CD14-positive monocyte (primary cell): ENCODE measurements at regions not wholly inside any gene's neighbourhood (a gene's known extent, or its start where the extent isn't known, plus 50 kb on each side); places are given as distances from the start of the nearest gene placed in this dataset.

ENCODE experiments used
- DNase-seq, 3 donors: peaks; one replicate each; pipeline ENCODE4 v3.0.0-alpha.2; 2011 to 2022
- H2AFZ ChIP-seq: 2 replicates; pipeline ENCODE4 v1.6.0; 2012; ENCODE audit warnings: mild to moderate bottlenecking, low read depth, low read length, inconsistent platforms; ENCODE audit not compliant: insufficient read depth, poor library complexity, severe bottlenecking
- H3K27ac ChIP-seq, 2 donors: 1 replicate in 1 of 2; 2 replicates in 1 of 2; pipeline ENCODE4 v1.5.1; 2012 to 2013; ENCODE audit warnings: low read length in 2 of 2, control low read depth in 1 of 2, inconsistent platforms in 1 of 2, low read depth in 1 of 2, mild to moderate bottlenecking in 1 of 2
- H3K27me3 ChIP-seq, 2 donors: one replicate each; pipeline versions ENCODE4 v1.6.0 to v1.6.1; 2011 to 2013; ENCODE audit warnings: low read length in 2 of 2; ENCODE audit not compliant: control insufficient read depth in 2 of 2, insufficient read depth in 2 of 2
- H3K36me3 ChIP-seq, 2 donors: replicated peaks in 1 of 2; 1 replicate in 1 of 2; 2 replicates in 1 of 2; pipeline versions ENCODE4 v1.5.1 to v1.6.1; 2012 to 2013; ENCODE audit warnings: low read length in 2 of 2, control low read depth in 1 of 2, inconsistent platforms in 1 of 2, mild to moderate bottlenecking in 1 of 2; ENCODE audit not compliant: insufficient read depth in 2 of 2, control insufficient read depth in 1 of 2
- H3K4me1 ChIP-seq, 2 donors: 1 replicate in 1 of 2; 2 replicates in 1 of 2; pipeline versions ENCODE4 v1.5.1 to v1.6.1; 2012 to 2013; ENCODE audit warnings: low read length in 2 of 2, control low read depth in 1 of 2, inconsistent platforms in 1 of 2, mild to moderate bottlenecking in 1 of 2, moderate library complexity in 1 of 2; ENCODE audit not compliant: insufficient read depth in 2 of 2, control insufficient read depth in 1 of 2
- H3K4me2 ChIP-seq: replicated peaks from 2 replicates; pipeline ENCODE3; 2012; ENCODE audit warnings: low read length, moderate library complexity, mild to moderate bottlenecking; ENCODE audit not compliant: poor library complexity, severe bottlenecking; ENCODE audit errors: extremely low read depth
- H3K4me3 ChIP-seq, 3 experiments: fragments of 200-600 bp in 1 of 3; sonication (generic) in 1 of 3; replicated peaks in 1 of 3; 1 replicate in 2 of 3; 2 replicates in 1 of 3; pipeline ENCODE4 v1.5.1; 2011 to 2013; ENCODE audit warnings: low read length in 3 of 3, mild to moderate bottlenecking in 3 of 3, control low read depth in 2 of 3, low read depth in 2 of 3, inconsistent platforms in 1 of 3, moderate library complexity in 1 of 3
- H3K79me2 ChIP-seq: 2 replicates; pipeline ENCODE4 v1.6.0; 2012; ENCODE audit warnings: mild to moderate bottlenecking, control low read depth, inconsistent platforms, low read length, moderate library complexity; ENCODE audit not compliant: insufficient read depth
- H3K9ac ChIP-seq: 2 replicates; pipeline ENCODE4 v1.6.0; 2017; ENCODE audit warnings: low read length, mild to moderate bottlenecking; ENCODE audit not compliant: insufficient read depth, poor library complexity, severe bottlenecking
- H3K9me3 ChIP-seq, 2 donors: replicated peaks in 1 of 2; 1 replicate in 1 of 2; 2 replicates in 1 of 2; pipeline versions ENCODE4 v1.5.1 to v1.6.1; 2012 to 2013; ENCODE audit warnings: low read length in 2 of 2, control low read depth in 1 of 2; ENCODE audit not compliant: control insufficient read depth in 1 of 2, insufficient read depth in 1 of 2
- H4K20me1 ChIP-seq: 2 replicates; pipeline ENCODE4 v1.6.0; 2012; ENCODE audit warnings: mild to moderate bottlenecking, low read length, control low read depth, moderate library complexity; ENCODE audit not compliant: insufficient read depth
- H3K27ac Mint-ChIP-seq, 7 donors: one replicate each; pipeline ENCODE4 v1.8.0; 2020; ENCODE audit warnings: mild to moderate bottlenecking in 7 of 7, mixed read lengths in 7 of 7, moderate library complexity in 6 of 7, inconsistent platforms in 2 of 7
- H3K27me3 Mint-ChIP-seq, 3 donors: one replicate each; pipeline ENCODE4 v1.8.0; 2021 to 2022; ENCODE audit warnings: low read depth in 3 of 3, mild to moderate bottlenecking in 3 of 3, mixed read lengths in 3 of 3, moderate library complexity in 3 of 3, inconsistent platforms in 1 of 3
- H3K36me3 Mint-ChIP-seq, 2 donors: one replicate each; pipeline ENCODE4 v1.8.0; 2020; ENCODE audit warnings: mixed read lengths in 2 of 2, inconsistent platforms in 1 of 2, mild to moderate bottlenecking in 1 of 2
- H3K4me1 Mint-ChIP-seq: one replicate; pipeline ENCODE4 v1.8.0; 2020; ENCODE audit warnings: mild to moderate bottlenecking, mixed read lengths
- H3K4me3 Mint-ChIP-seq, 2 donors: one replicate each; pipeline ENCODE4 v1.8.0; 2020; ENCODE audit warnings: mild to moderate bottlenecking in 2 of 2, mixed read lengths in 2 of 2, moderate library complexity in 1 of 2
- H3K9me3 Mint-ChIP-seq, 7 donors: one replicate each; pipeline ENCODE4 v1.8.0; 2020 to 2022; ENCODE audit warnings: mixed read lengths in 7 of 7, mild to moderate bottlenecking in 6 of 7, moderate library complexity in 6 of 7, inconsistent platforms in 2 of 7
- WGBS: methylation state at CpG from one replicate; pipeline ENCODE4 v1.1.5; 2013; ENCODE audit warnings: missing lambda C conversion rate; ENCODE audit not compliant: insufficient coverage; 5-methylcytosine and 5-hydroxymethylcytosine counted together
- intact Hi-C, 2 donors: fragments of 100-400 bp; cut with micrococcal nuclease; formaldehyde crosslinking; loops; one replicate each; pipeline versions ENCODE4 v1.15.0 to v1.15.1; 2023
- TF ChIP-seq, protein P1 (sequence below): fragments of 200-600 bp; IDR thresholded peaks from one replicate; pipeline ENCODE4 v1.8.0; 2022; ENCODE audit warnings: antibody characterized with exemption, mild to moderate bottlenecking

- H3K79me2 ChIP-seq = no peaks in the 10 kb centered on the region
- no peak overlapping the region for H3K27ac ChIP-seq
- WGBS = 84% methylated on average over 2 of the region's 2 CpGs
- H2AFZ ChIP-seq = no peak overlapping the region
- no peaks in the 10 kb centered on the region for H4K20me1 ChIP-seq
- TF ChIP-seq, protein P1, sequence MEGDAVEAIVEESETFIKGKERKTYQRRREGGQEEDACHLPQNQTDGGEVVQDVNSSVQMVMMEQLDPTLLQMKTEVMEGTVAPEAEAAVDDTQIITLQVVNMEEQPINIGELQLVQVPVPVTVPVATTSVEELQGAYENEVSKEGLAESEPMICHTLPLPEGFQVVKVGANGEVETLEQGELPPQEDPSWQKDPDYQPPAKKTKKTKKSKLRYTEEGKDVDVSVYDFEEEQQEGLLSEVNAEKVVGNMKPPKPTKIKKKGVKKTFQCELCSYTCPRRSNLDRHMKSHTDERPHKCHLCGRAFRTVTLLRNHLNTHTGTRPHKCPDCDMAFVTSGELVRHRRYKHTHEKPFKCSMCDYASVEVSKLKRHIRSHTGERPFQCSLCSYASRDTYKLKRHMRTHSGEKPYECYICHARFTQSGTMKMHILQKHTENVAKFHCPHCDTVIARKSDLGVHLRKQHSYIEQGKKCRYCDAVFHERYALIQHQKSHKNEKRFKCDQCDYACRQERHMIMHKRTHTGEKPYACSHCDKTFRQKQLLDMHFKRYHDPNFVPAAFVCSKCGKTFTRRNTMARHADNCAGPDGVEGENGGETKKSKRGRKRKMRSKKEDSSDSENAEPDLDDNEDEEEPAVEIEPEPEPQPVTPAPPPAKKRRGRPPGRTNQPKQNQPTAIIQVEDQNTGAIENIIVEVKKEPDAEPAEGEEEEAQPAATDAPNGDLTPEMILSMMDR = no peak
- Mint-ChIP-seq H3K27me3 (peaks cover 1 to 3% (median 2%) of the 10 kb centered on the region in 3 donors), H3K27ac (no peak overlapping the region), H3K4me3 (no peak overlapping the region), H3K4me1 (peaks cover 3% of the 10 kb centered on the region), H3K36me3 (no peaks in the 10 kb centered on the region), H3K9me3 (peaks cover 3 to 17% (median 11%) of the 10 kb centered on the region in 7 donors)
- no peak overlapping the region for H3K4me2 ChIP-seq
- H3K4me1 ChIP-seq = no peaks in the 10 kb centered on the region
- DNase-seq = no peak
- no peaks in the 10 kb centered on the region for H3K27me3 ChIP-seq
- H3K9me3 ChIP-seq = no peaks in the 10 kb centered on the region
- H3K36me3 ChIP-seq = no peaks in the 10 kb centered on the region
- no peak overlapping the region for H3K9ac ChIP-seq
- intact Hi-C loops = no loop called here
- H3K4me3 ChIP-seq = no peak overlapping the region
These were observed 127.3 kb upstream of the PIEZO2 start for GRCh38 chr18:11276678-11277077.

DNA sequence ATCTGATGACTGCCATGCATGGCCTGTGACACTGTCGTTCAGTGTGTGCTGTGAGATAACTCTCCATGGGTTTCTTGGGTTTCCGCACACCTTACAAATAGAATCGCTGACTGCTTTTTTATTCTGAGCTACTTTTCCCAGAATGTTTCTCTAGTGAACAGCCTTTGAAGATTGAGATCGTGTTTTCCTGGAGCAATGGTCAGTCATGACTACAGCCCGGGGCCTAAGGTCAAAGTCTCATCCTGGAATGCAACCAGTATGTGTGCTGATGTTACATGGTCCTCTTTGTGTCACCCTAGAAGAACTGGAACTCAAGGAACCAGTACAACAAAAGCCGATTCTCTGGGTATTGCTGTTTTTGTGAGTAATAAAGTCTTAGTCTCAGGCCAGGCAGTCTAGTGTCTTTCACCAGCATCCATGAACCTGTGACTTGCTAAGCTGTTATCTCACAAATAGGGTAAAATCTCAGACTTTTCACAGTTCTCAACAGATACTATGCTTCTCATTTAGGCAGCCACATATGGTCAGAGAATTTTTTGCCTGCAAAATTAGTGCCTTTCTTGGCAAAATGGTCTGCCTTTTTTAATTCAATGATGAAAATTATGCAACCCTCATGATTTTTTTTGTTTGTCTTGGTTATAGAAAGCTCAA lies 124.9 kb upstream of the PIEZO2 start:
- H3K27me3 ChIP-seq = no peaks in the 10 kb centered on the region
- intact Hi-C loops = no loop called here
- no peak overlapping the region for H3K27ac ChIP-seq
- TF ChIP-seq, protein P1 = no peak
- no peak for DNase-seq
- H3K4me1 ChIP-seq = no peaks in the 10 kb centered on the region
- H3K27ac Mint-ChIP-seq = no peak overlapping the region
- WGBS = 96% methylated on average over 3 of the region's 6 CpGs
- H3K4me2 ChIP-seq = no peak overlapping the region
- H3K4me3 Mint-ChIP-seq = no peak overlapping the region
- no peaks in the 10 kb centered on the region for H4K20me1 ChIP-seq
- peaks cover 1 to 3% (median 1%) of the 10 kb centered on the region in 3 donors for H3K27me3 Mint-ChIP-seq
- no peaks in the 10 kb centered on the region for H3K36me3 ChIP-seq
- H3K9me3 Mint-ChIP-seq = peaks cover 1 to 6% (median 4%) of the 10 kb centered on the region in 7 donors
- no peak overlapping the region for H3K9ac ChIP-seq
- no peaks in the 10 kb centered on the region for H3K9me3 ChIP-seq
- H3K4me3 ChIP-seq = no peak overlapping the region
- H2AFZ ChIP-seq = no peak overlapping the region
- no peaks in the 10 kb centered on the region for H3K79me2 ChIP-seq
- H3K36me3 Mint-ChIP-seq = no peaks in the 10 kb centered on the region
- H3K4me1 Mint-ChIP-seq = peaks cover 5% of the 10 kb centered on the region
